ENCODE measurements at regions not wholly inside any gene's neighbourhood (a gene's known extent, or its start where the extent isn't known, plus 50 kb on each side); places are given as distances from the start of the nearest gene placed in this dataset.

GRCh38 chr7:12870219-12870618, 182.8 kb downstream of the ARL4A start:
- intact Hi-C loops (cut with micrococcal nuclease) (no loop called here), dilution Hi-C loops (cut with MboI; ENCODE audit: extremely low pct_ligation_motif_present, low sequenced_read_pairs) (no loop called here)
- Histone ChIP-seq H3K79me2 (ENCODE audit: control insufficient read depth, insufficient read depth, low read length) (no peaks in the 10 kb centered on the region), H3K9me1 (replicated peaks; ENCODE audit: control insufficient read depth, extremely low read depth, insufficient read depth, low read length) (no peaks in the 10 kb centered on the region), H3K4me3 (replicated peaks in 1 of 3; ENCODE audit: insufficient read depth in 1 of 3, low read depth in 1 of 3, low read length in 3 of 3) (no peak overlapping the region), H3K27me3 (ENCODE audit: control insufficient read depth in 2 of 2, insufficient read depth in 2 of 2, low read length in 2 of 2) (no peaks in the 10 kb centered on the region), H3K36me3 (ENCODE audit: control insufficient read depth in 2 of 2, extremely low read depth in 1 of 2, insufficient read depth in 2 of 2, low read length in 2 of 2) (no peaks in the 10 kb centered on the region), H3K9ac (replicated peaks; ENCODE audit: extremely low read depth, insufficient read depth, low read length) (no peak overlapping the region), H3K27ac (ENCODE audit: insufficient read depth, low read depth, low read length) (no peak overlapping the region), H4K20me1 (replicated peaks; ENCODE audit: control insufficient read depth, extremely low read depth, insufficient read depth, low read length) (no peaks in the 10 kb centered on the region), H3K9me3 (replicated peaks; ENCODE audit: control insufficient read depth, insufficient read depth, low read length) (no peaks in the 10 kb centered on the region), H3K4me2 (ENCODE audit: insufficient read depth, low read length) (no peak overlapping the region), H3K4me1 (ENCODE audit: control insufficient read depth, extremely low read depth, insufficient read depth, low read length) (no peaks in the 10 kb centered on the region), H2AFZ (ENCODE audit: low read depth, low read length) (no peak overlapping the region)
- no TSS peak for BruUV-seq (replicated peaks)
- FAIRE-seq, result no peak
- POLR2A ChIA-PET, result no interaction called here
- no peak for TF ChIP-seq GATA2 (IDR thresholded peaks at IDR 0.05; ENCODE audit: insufficient read depth, insufficient read length, low read depth, low read length)
- no peak for TF ChIP-seq FOS (IDR thresholded peaks at IDR 0.05; ENCODE audit: borderline replicate concordance, insufficient read depth, low read length)
- TF ChIP-seq POLR2AphosphoS5 (IDR thresholded peaks at IDR 0.05; ENCODE audit: insufficient read depth, low read depth, low read length), result no peak
- no peak for TF ChIP-seq MYC (IDR thresholded peaks at IDR 0.05; ENCODE audit: low read depth, low read length)
- TF ChIP-seq MAX (IDR thresholded peaks at IDR 0.05; ENCODE audit: insufficient read depth, insufficient read length), result no peak
- no peak for TF ChIP-seq CTCF (IDR thresholded peaks at IDR 0.05; ENCODE audit: extremely low read depth in 1 of 2, insufficient read depth in 1 of 2, low read depth in 1 of 2, low read length in 2 of 2)
- TF ChIP-seq JUN (IDR thresholded peaks at IDR 0.05; ENCODE audit: borderline replicate concordance, insufficient read depth, insufficient read length, low read depth), result no peak
- CTCF ChIA-PET, result no interaction called here
- DNase-seq (ENCODE audit: low read depth, low spot score), result no peak

All from endothelial cell of umbilical vein (primary cell).